ENCODE measurements at regions not wholly inside any gene's neighbourhood (a gene's known extent, or its start where the extent isn't known, plus 50 kb on each side); places are given as distances from the start of the nearest gene placed in this dataset.

DNA sequence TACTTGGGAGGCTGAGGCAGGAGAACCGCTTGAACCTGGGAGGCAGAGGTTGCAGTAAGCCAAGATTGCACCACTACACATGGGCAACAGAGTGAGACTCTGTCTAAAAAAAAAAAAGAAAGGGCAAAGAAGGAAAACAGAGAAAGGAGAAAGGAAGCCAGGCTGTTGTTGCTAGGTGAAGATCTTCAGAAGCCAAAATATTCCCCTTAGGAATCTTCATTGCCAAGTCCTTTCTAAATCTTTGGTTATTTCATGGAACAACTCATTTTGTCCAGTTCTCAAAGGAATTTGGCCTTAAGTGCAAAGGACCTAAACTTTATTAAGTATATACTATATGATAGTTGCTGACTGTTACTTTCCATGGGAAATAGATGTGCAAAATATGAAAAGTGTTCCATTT is 59.2 kb upstream of the OSBPL11 start:
- H3K36me3 Mint-ChIP-seq (ENCODE audit: low read depth), result no peaks in the 10 kb centered on the region
- H3K27me3 Mint-ChIP-seq (ENCODE audit: low read depth), result no peaks in the 10 kb centered on the region
- peaks cover 9% of the 10 kb centered on the region for H3K4me1 Mint-ChIP-seq (ENCODE audit: low read depth)
- H3K4me3 Mint-ChIP-seq (ENCODE audit: unreplicated experiment), result no peak overlapping the region
- H3K9me3 Mint-ChIP-seq (ENCODE audit: low read depth), result no peaks in the 10 kb centered on the region
- TF ChIP-seq, protein P1, sequence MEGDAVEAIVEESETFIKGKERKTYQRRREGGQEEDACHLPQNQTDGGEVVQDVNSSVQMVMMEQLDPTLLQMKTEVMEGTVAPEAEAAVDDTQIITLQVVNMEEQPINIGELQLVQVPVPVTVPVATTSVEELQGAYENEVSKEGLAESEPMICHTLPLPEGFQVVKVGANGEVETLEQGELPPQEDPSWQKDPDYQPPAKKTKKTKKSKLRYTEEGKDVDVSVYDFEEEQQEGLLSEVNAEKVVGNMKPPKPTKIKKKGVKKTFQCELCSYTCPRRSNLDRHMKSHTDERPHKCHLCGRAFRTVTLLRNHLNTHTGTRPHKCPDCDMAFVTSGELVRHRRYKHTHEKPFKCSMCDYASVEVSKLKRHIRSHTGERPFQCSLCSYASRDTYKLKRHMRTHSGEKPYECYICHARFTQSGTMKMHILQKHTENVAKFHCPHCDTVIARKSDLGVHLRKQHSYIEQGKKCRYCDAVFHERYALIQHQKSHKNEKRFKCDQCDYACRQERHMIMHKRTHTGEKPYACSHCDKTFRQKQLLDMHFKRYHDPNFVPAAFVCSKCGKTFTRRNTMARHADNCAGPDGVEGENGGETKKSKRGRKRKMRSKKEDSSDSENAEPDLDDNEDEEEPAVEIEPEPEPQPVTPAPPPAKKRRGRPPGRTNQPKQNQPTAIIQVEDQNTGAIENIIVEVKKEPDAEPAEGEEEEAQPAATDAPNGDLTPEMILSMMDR (IDR thresholded peaks at IDR 0.05), result no peak
- no peak for DNase-seq (ENCODE audit: low spot score)
- no peak overlapping the region for H3K27ac Mint-ChIP-seq (ENCODE audit: unreplicated experiment)

- TF ChIP-seq, protein P1 (IDR thresholded peaks at IDR 0.05), result no peak
- Mint-ChIP-seq H3K4me1 (ENCODE audit: low read depth) (no peaks in the 10 kb centered on the region), H3K36me3 (ENCODE audit: low read depth) (no peaks in the 10 kb centered on the region), H3K27me3 (ENCODE audit: low read depth) (no peaks in the 10 kb centered on the region), H3K9me3 (ENCODE audit: low read depth) (no peaks in the 10 kb centered on the region), H3K4me3 (ENCODE audit: unreplicated experiment) (no peak overlapping the region), H3K27ac (ENCODE audit: unreplicated experiment) (no peak overlapping the region)
- DNase-seq (ENCODE audit: low spot score), result no peak
Observed at GRCh38 chr3:125662675-125663074, 67.4 kb upstream of the OSBPL11 start.

DNA sequence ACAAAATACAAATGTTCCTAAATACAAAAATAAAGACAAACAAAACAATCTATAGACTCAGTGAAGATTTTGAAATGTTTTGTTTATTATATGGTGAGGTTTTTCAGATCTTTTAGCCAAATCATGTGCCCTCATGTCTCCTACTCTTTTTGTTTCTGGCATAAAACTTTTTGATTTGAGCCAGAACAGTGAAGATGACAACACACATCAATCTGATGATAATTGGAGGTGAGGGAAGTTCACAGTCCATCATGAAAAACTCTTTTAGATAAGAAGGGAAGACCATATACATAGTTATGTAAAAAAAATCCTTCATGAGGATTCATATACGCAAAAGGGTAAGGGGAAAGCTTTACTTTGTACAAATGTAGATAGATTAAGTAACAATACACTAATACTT is 75.1 kb upstream of the OSBPL11 start:
- no peaks in the 10 kb centered on the region for H3K36me3 Mint-ChIP-seq (ENCODE audit: low read depth)
- H3K9me3 Mint-ChIP-seq (ENCODE audit: low read depth), result no peaks in the 10 kb centered on the region
- DNase-seq (ENCODE audit: low spot score), result no peak
- H3K27ac Mint-ChIP-seq (ENCODE audit: unreplicated experiment), result no peak overlapping the region
- peaks cover 8% of the 10 kb centered on the region for H3K4me1 Mint-ChIP-seq (ENCODE audit: low read depth)
- TF ChIP-seq, protein P1 (IDR thresholded peaks at IDR 0.05), result no peak
- H3K4me3 Mint-ChIP-seq (ENCODE audit: unreplicated experiment), result no peak overlapping the region
- peaks cover 3% of the 10 kb centered on the region for H3K27me3 Mint-ChIP-seq (ENCODE audit: low read depth)

GRCh38 chr3:125670945-125671344 is 75.6 kb upstream of the OSBPL11 start:
- Mint-ChIP-seq H3K9me3 (ENCODE audit: low read depth) (no peaks in the 10 kb centered on the region), H3K4me1 (ENCODE audit: low read depth) (peaks cover 8% of the 10 kb centered on the region), H3K27me3 (ENCODE audit: low read depth) (peaks cover 3% of the 10 kb centered on the region), H3K36me3 (ENCODE audit: low read depth) (no peaks in the 10 kb centered on the region), H3K4me3 (ENCODE audit: unreplicated experiment) (no peak overlapping the region), H3K27ac (ENCODE audit: unreplicated experiment) (no peak overlapping the region)
- no peak for DNase-seq (ENCODE audit: low spot score)
- TF ChIP-seq, protein P1 (IDR thresholded peaks at IDR 0.05), result no peak

DNA sequence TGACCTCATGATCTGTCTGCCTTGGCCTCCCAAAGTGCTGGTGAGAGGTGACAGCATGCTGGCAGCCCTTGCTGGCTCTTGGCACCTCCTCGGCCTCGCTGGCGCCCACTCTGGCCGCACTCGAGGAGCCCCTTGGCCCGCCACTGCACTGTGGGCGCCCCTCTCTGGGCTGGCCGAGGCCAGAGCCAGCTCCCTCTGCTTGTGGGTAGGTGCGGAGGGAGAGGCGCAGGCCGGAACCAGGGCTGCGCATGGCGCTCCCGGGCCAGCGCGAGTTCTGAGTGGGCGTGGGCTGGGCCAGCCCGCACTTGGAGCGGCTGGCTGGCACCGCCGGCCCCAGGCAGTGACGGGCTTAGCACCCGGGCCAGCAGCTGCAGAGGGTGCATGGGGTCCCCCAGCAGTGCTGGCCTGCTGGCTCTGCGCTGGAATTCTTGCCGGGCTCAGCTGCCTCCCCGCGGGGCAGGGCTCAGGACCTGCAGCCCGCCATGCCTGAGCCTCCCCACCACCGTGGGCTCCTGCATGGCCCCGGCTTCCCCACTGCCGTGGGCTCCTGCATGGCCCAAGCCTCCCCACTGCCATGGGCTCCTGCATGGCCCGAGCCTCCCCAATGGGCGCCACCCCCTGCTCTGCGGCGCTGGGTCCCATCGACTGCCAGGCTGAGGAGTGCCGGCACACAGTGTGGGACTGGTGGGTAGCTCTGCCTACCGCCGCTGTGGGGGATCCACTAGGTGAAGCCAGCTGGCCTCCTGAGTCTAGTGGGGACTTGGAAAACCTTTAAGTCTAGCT is 76.4 kb upstream of the OSBPL11 start:
- Mint-ChIP-seq H3K27me3 (ENCODE audit: low read depth) (peaks cover 3% of the 10 kb centered on the region), H3K4me3 (ENCODE audit: unreplicated experiment) (no peak overlapping the region), H3K4me1 (ENCODE audit: low read depth) (peaks cover 8% of the 10 kb centered on the region), H3K27ac (ENCODE audit: unreplicated experiment) (no peak overlapping the region), H3K36me3 (ENCODE audit: low read depth) (no peaks in the 10 kb centered on the region), H3K9me3 (ENCODE audit: low read depth) (no peaks in the 10 kb centered on the region)
- TF ChIP-seq, protein P1 (IDR thresholded peaks at IDR 0.05), result no peak
- DNase-seq (ENCODE audit: low spot score), result no peak

All from chondrocyte (in vitro differentiated cells).